Tibial nerve (tissue), 3 donors: ENCODE measurements at regions not wholly inside any gene's neighbourhood (a gene's known extent, or its start where the extent isn't known, plus 50 kb on each side); places are given as distances from the start of the nearest gene placed in this dataset.

Source experiments
- POLR2A ChIP-seq, 2 donors: fragments of 450-650 bp; IDR thresholded peaks; one replicate each; pipeline ENCODE4 v1.6.1; 2017; ENCODE audit warnings: antibody characterized with exemption in 2 of 2, mild to moderate bottlenecking in 2 of 2, moderate library complexity in 2 of 2
- TF ChIP-seq, protein P1 (sequence below), 5 experiments: fragments of 200-600 bp in 3 of 5; fragments of 450-650 bp in 2 of 5; sonication (generic) in 3 of 5; IDR thresholded peaks; one replicate each; pipeline ENCODE4 v1.5.1; 2016 to 2019; ENCODE audit warnings: antibody characterized with exemption in 5 of 5, mild to moderate bottlenecking in 3 of 5, moderate library complexity in 2 of 5

- no peak for TF ChIP-seq POLR2A (IDR thresholded peaks at IDR 0.05)
- TF ChIP-seq, protein P1, sequence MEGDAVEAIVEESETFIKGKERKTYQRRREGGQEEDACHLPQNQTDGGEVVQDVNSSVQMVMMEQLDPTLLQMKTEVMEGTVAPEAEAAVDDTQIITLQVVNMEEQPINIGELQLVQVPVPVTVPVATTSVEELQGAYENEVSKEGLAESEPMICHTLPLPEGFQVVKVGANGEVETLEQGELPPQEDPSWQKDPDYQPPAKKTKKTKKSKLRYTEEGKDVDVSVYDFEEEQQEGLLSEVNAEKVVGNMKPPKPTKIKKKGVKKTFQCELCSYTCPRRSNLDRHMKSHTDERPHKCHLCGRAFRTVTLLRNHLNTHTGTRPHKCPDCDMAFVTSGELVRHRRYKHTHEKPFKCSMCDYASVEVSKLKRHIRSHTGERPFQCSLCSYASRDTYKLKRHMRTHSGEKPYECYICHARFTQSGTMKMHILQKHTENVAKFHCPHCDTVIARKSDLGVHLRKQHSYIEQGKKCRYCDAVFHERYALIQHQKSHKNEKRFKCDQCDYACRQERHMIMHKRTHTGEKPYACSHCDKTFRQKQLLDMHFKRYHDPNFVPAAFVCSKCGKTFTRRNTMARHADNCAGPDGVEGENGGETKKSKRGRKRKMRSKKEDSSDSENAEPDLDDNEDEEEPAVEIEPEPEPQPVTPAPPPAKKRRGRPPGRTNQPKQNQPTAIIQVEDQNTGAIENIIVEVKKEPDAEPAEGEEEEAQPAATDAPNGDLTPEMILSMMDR (IDR thresholded peaks at IDR 0.05), result no peak
Measured at GRCh38 chr5:169450464-169450863, 133.1 kb upstream of the SPDL1 start.
